ENCODE measurements at regions not wholly inside any gene's neighbourhood (a gene's known extent, or its start where the extent isn't known, plus 50 kb on each side); places are given as distances from the start of the nearest gene placed in this dataset.

DNA sequence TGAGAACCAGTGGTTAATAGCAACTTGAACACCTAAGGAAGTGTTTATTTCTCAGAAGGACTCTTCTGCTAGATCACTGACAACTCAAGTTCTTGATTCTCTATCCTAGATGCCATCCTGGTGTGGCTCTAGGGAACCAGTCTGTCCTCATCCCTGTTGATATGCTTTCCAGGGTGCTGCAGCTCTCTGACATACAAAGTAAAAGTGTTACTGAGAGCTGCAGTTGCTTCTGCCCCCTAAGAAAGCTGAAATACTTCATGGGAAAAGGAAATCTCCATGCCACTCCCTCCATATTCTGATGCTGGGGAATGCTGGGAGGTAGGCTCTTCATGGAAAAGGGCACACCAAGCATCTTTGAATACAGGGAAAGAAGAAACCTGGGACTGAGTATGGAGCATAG lies 168.1 kb downstream of the KLF6 start:
- DNase-seq (ENCODE audit: low spot score in 2 of 2, unreplicated experiment in 2 of 2), result no peak
- Mint-ChIP-seq H3K27ac (no peak overlapping the region), H3K36me3 (peaks cover 11% of the 10 kb centered on the region), H3K27me3 (ENCODE audit: low read depth) (no peaks in the 10 kb centered on the region), H3K4me1 (no peaks in the 10 kb centered on the region), H3K4me3 (no peak overlapping the region), H3K9me3 (peaks cover 21% of the 10 kb centered on the region)
- TF ChIP-seq, protein P1, sequence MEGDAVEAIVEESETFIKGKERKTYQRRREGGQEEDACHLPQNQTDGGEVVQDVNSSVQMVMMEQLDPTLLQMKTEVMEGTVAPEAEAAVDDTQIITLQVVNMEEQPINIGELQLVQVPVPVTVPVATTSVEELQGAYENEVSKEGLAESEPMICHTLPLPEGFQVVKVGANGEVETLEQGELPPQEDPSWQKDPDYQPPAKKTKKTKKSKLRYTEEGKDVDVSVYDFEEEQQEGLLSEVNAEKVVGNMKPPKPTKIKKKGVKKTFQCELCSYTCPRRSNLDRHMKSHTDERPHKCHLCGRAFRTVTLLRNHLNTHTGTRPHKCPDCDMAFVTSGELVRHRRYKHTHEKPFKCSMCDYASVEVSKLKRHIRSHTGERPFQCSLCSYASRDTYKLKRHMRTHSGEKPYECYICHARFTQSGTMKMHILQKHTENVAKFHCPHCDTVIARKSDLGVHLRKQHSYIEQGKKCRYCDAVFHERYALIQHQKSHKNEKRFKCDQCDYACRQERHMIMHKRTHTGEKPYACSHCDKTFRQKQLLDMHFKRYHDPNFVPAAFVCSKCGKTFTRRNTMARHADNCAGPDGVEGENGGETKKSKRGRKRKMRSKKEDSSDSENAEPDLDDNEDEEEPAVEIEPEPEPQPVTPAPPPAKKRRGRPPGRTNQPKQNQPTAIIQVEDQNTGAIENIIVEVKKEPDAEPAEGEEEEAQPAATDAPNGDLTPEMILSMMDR (IDR thresholded peaks at IDR 0.05; ENCODE audit: unreplicated experiment), result no peak

DNA sequence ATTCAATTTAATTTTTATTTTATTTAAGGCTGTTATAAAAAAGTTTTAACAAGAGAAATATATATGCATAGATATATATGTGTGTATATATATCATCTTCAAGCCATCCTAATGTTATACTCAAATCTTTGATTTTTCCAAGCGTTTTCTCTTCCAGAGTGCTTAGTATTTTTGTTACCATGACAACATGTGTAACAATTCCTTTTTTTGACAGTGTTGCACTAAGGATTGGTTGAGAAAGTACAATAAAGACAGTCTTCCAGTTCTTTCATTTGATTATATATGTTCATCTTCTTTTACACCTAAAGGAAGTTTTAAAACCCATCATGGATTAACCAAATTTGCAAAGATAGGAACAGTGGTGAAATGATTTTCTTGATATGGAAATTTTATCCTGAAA lies 171.7 kb downstream of the KLF6 start:
- Mint-ChIP-seq H3K36me3 (peaks cover 16% of the 10 kb centered on the region), H3K9me3 (peaks cover 41% of the 10 kb centered on the region), H3K4me1 (no peaks in the 10 kb centered on the region), H3K4me3 (no peak overlapping the region), H3K27ac (no peak overlapping the region), H3K27me3 (ENCODE audit: low read depth) (no peaks in the 10 kb centered on the region)
- TF ChIP-seq, protein P1 (IDR thresholded peaks at IDR 0.05; ENCODE audit: unreplicated experiment), result no peak
- no peak for DNase-seq (ENCODE audit: low spot score in 2 of 2, unreplicated experiment in 2 of 2)

GRCh38 chr10:3612183-3613001 lies 172.6 kb downstream of the KLF6 start:
- no peak overlapping the region for H3K4me3 Mint-ChIP-seq
- H3K9me3 Mint-ChIP-seq, result peaks cover 47% of the 10 kb centered on the region
- no peaks in the 10 kb centered on the region for H3K27me3 Mint-ChIP-seq (ENCODE audit: low read depth)
- TF ChIP-seq, protein P1 (IDR thresholded peaks at IDR 0.05; ENCODE audit: unreplicated experiment), result no peak
- peaks cover 20% of the 10 kb centered on the region for H3K36me3 Mint-ChIP-seq
- no peak overlapping the region for H3K27ac Mint-ChIP-seq
- DNase-seq (ENCODE audit: low spot score in 2 of 2, unreplicated experiment in 2 of 2), result no peak
- no peaks in the 10 kb centered on the region for H3K4me1 Mint-ChIP-seq

- TF ChIP-seq, protein P1 (IDR thresholded peaks at IDR 0.05; ENCODE audit: unreplicated experiment), result no peak
- no peak for DNase-seq (ENCODE audit: low spot score in 2 of 2, unreplicated experiment in 2 of 2)
- Mint-ChIP-seq H3K27ac (no peak overlapping the region), H3K27me3 (ENCODE audit: low read depth) (no peaks in the 10 kb centered on the region), H3K36me3 (peaks cover 15% of the 10 kb centered on the region), H3K4me1 (no peaks in the 10 kb centered on the region), H3K4me3 (no peak overlapping the region), H3K9me3 (peaks cover 59% of the 10 kb centered on the region)
Observed at GRCh38 chr10:3606309-3606708, 178.7 kb downstream of the KLF6 start.

DNA sequence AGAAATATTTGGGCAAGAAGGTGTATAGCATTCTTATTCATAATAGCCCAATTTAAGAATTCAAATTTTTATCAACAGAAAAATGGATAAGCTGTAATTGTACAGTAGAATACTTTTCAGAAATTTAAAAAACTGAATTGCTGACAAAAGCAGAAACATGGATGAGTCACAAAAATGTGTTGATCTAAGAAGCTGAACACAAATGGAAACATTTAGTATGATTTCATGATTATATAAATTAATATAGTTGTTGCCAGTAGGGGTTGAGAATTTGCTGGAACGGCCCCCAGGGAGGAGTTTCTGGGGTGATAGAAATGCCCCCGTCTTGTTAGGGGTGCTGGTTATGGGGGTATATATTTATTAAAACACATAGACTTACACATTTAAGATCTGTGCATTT lies 179.1 kb downstream of the KLF6 start:
- H3K9me3 Mint-ChIP-seq, result peaks cover 54% of the 10 kb centered on the region
- TF ChIP-seq, protein P1 (IDR thresholded peaks at IDR 0.05; ENCODE audit: unreplicated experiment), result no peak
- no peaks in the 10 kb centered on the region for H3K4me1 Mint-ChIP-seq
- H3K36me3 Mint-ChIP-seq, result peaks cover 15% of the 10 kb centered on the region
- no peak overlapping the region for H3K4me3 Mint-ChIP-seq
- no peaks in the 10 kb centered on the region for H3K27me3 Mint-ChIP-seq (ENCODE audit: low read depth)
- no peak overlapping the region for H3K27ac Mint-ChIP-seq
- DNase-seq (ENCODE audit: low spot score in 2 of 2, unreplicated experiment in 2 of 2), result no peak

Data from mesothelial cell of epicardium (in vitro differentiated cells).